ENCODE measurements at regions not wholly inside any gene's neighbourhood (a gene's known extent, or its start where the extent isn't known, plus 50 kb on each side); places are given as distances from the start of the nearest gene placed in this dataset.

GRCh38 chr20:22412977-22413868 lies 171.1 kb downstream of the FOXA2 start:
- no peak overlapping the region for H3K4me3 ChIP-seq (ENCODE audit: low read length)
- no peak for DNase-seq (ENCODE audit: low read depth)
- no peak for TF ChIP-seq CTCF (conservative IDR thresholded peaks at IDR 0.05; ENCODE audit: low read depth, low read length)

GRCh38 chr20:22411627-22412450 lies 172.5 kb downstream of the FOXA2 start:
- no peak for DNase-seq (ENCODE audit: low read depth)
- TF ChIP-seq CTCF (conservative IDR thresholded peaks at IDR 0.05; ENCODE audit: low read depth, low read length): no peak
- H3K4me3 ChIP-seq (ENCODE audit: low read length): no peak overlapping the region

GRCh38 chr20:22411286-22411626 lies 173.1 kb downstream of the FOXA2 start:
- no peak overlapping the region for H3K4me3 ChIP-seq (ENCODE audit: low read length)
- no peak for TF ChIP-seq CTCF (conservative IDR thresholded peaks at IDR 0.05; ENCODE audit: low read depth, low read length)
- DNase-seq (ENCODE audit: low read depth): no peak

- no peak for DNase-seq (ENCODE audit: low read depth)
- no peak for TF ChIP-seq CTCF (conservative IDR thresholded peaks at IDR 0.05; ENCODE audit: low read depth, low read length)
- no peak overlapping the region for H3K4me3 ChIP-seq (ENCODE audit: low read length)
Measured at GRCh38 chr20:22410556-22411130, 173.7 kb downstream of the FOXA2 start.

GRCh38 chr20:22408521-22409402 lies 175.6 kb downstream of the FOXA2 start:
- DNase-seq (ENCODE audit: low read depth): no peak
- TF ChIP-seq CTCF (conservative IDR thresholded peaks at IDR 0.05; ENCODE audit: low read depth, low read length): no peak
- no peak overlapping the region for H3K4me3 ChIP-seq (ENCODE audit: low read length)
